Astrocyte (in vitro differentiated cells and primary cell): ENCODE measurements at regions not wholly inside any gene's neighbourhood (a gene's known extent, or its start where the extent isn't known, plus 50 kb on each side); places are given as distances from the start of the nearest gene placed in this dataset.

Experiments used
- DNase-seq: peaks from one replicate; pipeline ENCODE4 v3.0.0-alpha.2; 2010; ENCODE audit warnings: low read depth
- FAIRE-seq: peaks from 2 replicates; lab custom pipeline; 2011; peaks lifted over from hg19 to GRCh38; lab: Jason Lieb, UNC
- H2AFZ ChIP-seq: 2 replicates; pipeline ENCODE4 v1.6.0; 2012; ENCODE audit warnings: low read depth, low read length, inconsistent platforms
- H3K27ac ChIP-seq: 2 replicates; pipeline ENCODE4 v1.5.1; 2011; ENCODE audit warnings: low read depth, low read length, inconsistent platforms
- H3K27me3 ChIP-seq: 2 replicates; pipeline ENCODE4 v1.6.0; 2011; ENCODE audit warnings: low read length, inconsistent platforms; ENCODE audit not compliant: insufficient read depth
- H3K36me3 ChIP-seq: 2 replicates; pipeline ENCODE4 v1.5.1; 2011; ENCODE audit warnings: low read length, inconsistent platforms; ENCODE audit not compliant: insufficient read depth
- H3K4me1 ChIP-seq: 2 replicates; pipeline ENCODE4 v1.5.1; 2011; ENCODE audit warnings: low read length, inconsistent platforms; ENCODE audit not compliant: insufficient read depth
- H3K4me2 ChIP-seq: 2 replicates; pipeline ENCODE4 v1.6.0; 2012; ENCODE audit warnings: low read length, inconsistent platforms
- H3K4me3 ChIP-seq: 2 replicates; pipeline ENCODE4 v1.5.1; 2011; ENCODE audit warnings: low read depth, mild to moderate bottlenecking, low read length, inconsistent platforms; ENCODE audit not compliant: insufficient read depth
- H3K79me2 ChIP-seq: 2 replicates; pipeline ENCODE4 v1.6.0; 2012; ENCODE audit warnings: mild to moderate bottlenecking, low read length, inconsistent platforms; ENCODE audit not compliant: insufficient read depth
- H3K9ac ChIP-seq: 2 replicates; pipeline ENCODE4 v1.6.0; 2012; ENCODE audit warnings: mild to moderate bottlenecking, low read length, inconsistent platforms
- H3K9me3 ChIP-seq: 2 replicates; pipeline ENCODE4 v1.5.1; 2012; ENCODE audit warnings: low read depth, mild to moderate bottlenecking, low read length, inconsistent platforms; ENCODE audit not compliant: insufficient read depth
- H4K20me1 ChIP-seq: 2 replicates; pipeline ENCODE4 v1.6.0; 2012; ENCODE audit warnings: low read length, inconsistent platforms; ENCODE audit not compliant: insufficient read depth
- H3K27ac Mint-ChIP-seq: one replicate; pipeline ENCODE4 v1.8.0; 2021; ENCODE audit warnings: mild to moderate bottlenecking, mixed read lengths; ENCODE audit not compliant: unreplicated experiment
- H3K27me3 Mint-ChIP-seq: one replicate; pipeline ENCODE4 v1.8.0; 2021; ENCODE audit warnings: low read depth, mixed read lengths; ENCODE audit not compliant: unreplicated experiment
- H3K36me3 Mint-ChIP-seq: one replicate; pipeline ENCODE4 v1.8.0; 2021; ENCODE audit warnings: low read depth, mixed read lengths; ENCODE audit not compliant: unreplicated experiment
- H3K4me1 Mint-ChIP-seq: one replicate; pipeline ENCODE4 v1.8.0; 2021; ENCODE audit warnings: low read depth, mixed read lengths; ENCODE audit not compliant: unreplicated experiment
- H3K4me3 Mint-ChIP-seq: one replicate; pipeline ENCODE4 v1.8.0; 2021; ENCODE audit warnings: mild to moderate bottlenecking, moderate library complexity, mixed read lengths; ENCODE audit not compliant: unreplicated experiment
- H3K9me3 Mint-ChIP-seq: one replicate; pipeline ENCODE4 v1.8.0; 2021; ENCODE audit warnings: mild to moderate bottlenecking, mixed read lengths; ENCODE audit not compliant: unreplicated experiment
- CTCF ChIP-seq: IDR thresholded peaks from 2 replicates; pipeline ENCODE4 v1.5.1; 2011; ENCODE audit warnings: low read depth, mild to moderate bottlenecking, inconsistent platforms, low read length, moderate library complexity; ENCODE audit not compliant: insufficient read depth
- EZH2 ChIP-seq: IDR thresholded peaks from 2 replicates; pipeline ENCODE4 v1.6.1; 2012; ENCODE audit warnings: mild to moderate bottlenecking, low read length, inconsistent platforms; ENCODE audit not compliant: insufficient read depth

GRCh38 chr7:79927116-79927515 is 207.5 kb upstream of the GNAI1 start:
- H2AFZ ChIP-seq = no peak overlapping the region
- H4K20me1 ChIP-seq = no peaks in the 10 kb centered on the region
- H3K4me1 Mint-ChIP-seq = no peaks in the 10 kb centered on the region
- H3K9ac ChIP-seq = no peak overlapping the region
- no peaks in the 10 kb centered on the region for H3K4me1 ChIP-seq
- H3K9me3 Mint-ChIP-seq = no peaks in the 10 kb centered on the region
- FAIRE-seq (no peak), DNase-seq (no peak)
- H3K27me3 Mint-ChIP-seq = peaks cover 3% of the 10 kb centered on the region
- no peak overlapping the region for H3K27ac Mint-ChIP-seq
- H3K27ac ChIP-seq = no peak overlapping the region
- no peaks in the 10 kb centered on the region for H3K27me3 ChIP-seq
- H3K4me3 Mint-ChIP-seq = no peak overlapping the region
- no peaks in the 10 kb centered on the region for H3K79me2 ChIP-seq
- H3K36me3 ChIP-seq = no peaks in the 10 kb centered on the region
- no peak overlapping the region for H3K4me3 ChIP-seq
- H3K4me2 ChIP-seq = no peak overlapping the region
- TF ChIP-seq EZH2 = no peak
- TF ChIP-seq CTCF = no peak
- H3K9me3 ChIP-seq = no peaks in the 10 kb centered on the region
- no peaks in the 10 kb centered on the region for H3K36me3 Mint-ChIP-seq

GRCh38 chr7:79923953-79924352 is 210.7 kb upstream of the GNAI1 start:
- no peak overlapping the region for H2AFZ ChIP-seq
- no peaks in the 10 kb centered on the region for H3K79me2 ChIP-seq
- no peak overlapping the region for H3K9ac ChIP-seq
- Mint-ChIP-seq H3K4me3 (no peak overlapping the region), H3K4me1 (no peaks in the 10 kb centered on the region), H3K36me3 (no peaks in the 10 kb centered on the region), H3K27ac (no peak overlapping the region), H3K27me3 (no peaks in the 10 kb centered on the region), H3K9me3 (no peaks in the 10 kb centered on the region)
- no peak overlapping the region for H3K4me2 ChIP-seq
- no peak for TF ChIP-seq CTCF
- no peak for TF ChIP-seq EZH2
- H3K27ac ChIP-seq = no peak overlapping the region
- H3K36me3 ChIP-seq = no peaks in the 10 kb centered on the region
- FAIRE-seq (no peak), DNase-seq (no peak)
- H3K4me3 ChIP-seq = no peak overlapping the region
- no peaks in the 10 kb centered on the region for H3K9me3 ChIP-seq
- H4K20me1 ChIP-seq = no peaks in the 10 kb centered on the region
- H3K4me1 ChIP-seq = no peaks in the 10 kb centered on the region
- no peaks in the 10 kb centered on the region for H3K27me3 ChIP-seq

GRCh38 chr7:79922894-79923293 is 211.7 kb upstream of the GNAI1 start:
- FAIRE-seq (no peak), DNase-seq (no peak)
- no peaks in the 10 kb centered on the region for H3K9me3 ChIP-seq
- Mint-ChIP-seq H3K4me1 (no peaks in the 10 kb centered on the region), H3K9me3 (no peaks in the 10 kb centered on the region), H3K36me3 (no peaks in the 10 kb centered on the region), H3K4me3 (no peak overlapping the region), H3K27me3 (no peaks in the 10 kb centered on the region), H3K27ac (no peak overlapping the region)
- no peaks in the 10 kb centered on the region for H3K4me1 ChIP-seq
- no peaks in the 10 kb centered on the region for H3K27me3 ChIP-seq
- no peak overlapping the region for H2AFZ ChIP-seq
- TF ChIP-seq CTCF = no peak
- TF ChIP-seq EZH2 = no peak
- H3K36me3 ChIP-seq = no peaks in the 10 kb centered on the region
- H3K4me3 ChIP-seq = no peak overlapping the region
- no peaks in the 10 kb centered on the region for H4K20me1 ChIP-seq
- H3K79me2 ChIP-seq = no peaks in the 10 kb centered on the region
- H3K27ac ChIP-seq = no peak overlapping the region
- no peak overlapping the region for H3K9ac ChIP-seq
- H3K4me2 ChIP-seq = no peak overlapping the region
